Transverse colon (tissue), 4 donors: ENCODE measurements at regions not wholly inside any gene's neighbourhood (a gene's known extent, or its start where the extent isn't known, plus 50 kb on each side); places are given as distances from the start of the nearest gene placed in this dataset.

Experiments
- DNase-seq: peaks from one replicate; pipeline ENCODE4 v3.0.0-alpha.2; 2019
- H3K27ac ChIP-seq, 4 donors: fragments of 200-600 bp; sonication (generic); 2 replicates each; pipeline ENCODE4 v1.5.1; 2016 to 2018; ENCODE audit warnings: inconsistent platforms in 4 of 4
- H3K27me3 ChIP-seq: fragments of 200-600 bp; sonication (generic); 2 replicates; pipeline ENCODE4 v1.5.1; 2017; ENCODE audit warnings: inconsistent platforms
- H3K36me3 ChIP-seq, 4 donors: fragments of 200-600 bp; sonication (generic); 2 replicates each; pipeline ENCODE4 v1.5.1; 2017 to 2019; ENCODE audit warnings: inconsistent platforms in 4 of 4
- H3K4me1 ChIP-seq, 4 donors: fragments of 200-600 bp; sonication (generic); 2 replicates each; pipeline ENCODE4 v1.5.1; 2017 to 2020; ENCODE audit warnings: inconsistent platforms in 4 of 4
- H3K4me3 ChIP-seq, 4 donors: fragments of 200-600 bp; sonication (generic); 1 replicate in 1 of 4; 2 replicates in 3 of 4; pipeline versions ENCODE4 v1.5.1 to v1.6.1; 2017 to 2019; ENCODE audit warnings: inconsistent platforms in 4 of 4
- H3K9me3 ChIP-seq, 2 donors: fragments of 200-600 bp; sonication (generic); 2 replicates each; pipeline ENCODE4 v1.5.1; 2017 to 2019; ENCODE audit warnings: inconsistent platforms in 2 of 2
- CTCF ChIP-seq, 5 experiments: fragments of 200-600 bp in 3 of 5; fragments of 450-650 bp in 2 of 5; sonication (generic) in 3 of 5; IDR thresholded peaks; 1 replicate in 2 of 5; 2 replicates in 3 of 5; pipeline ENCODE4 v1.5.1; 2016 to 2017; ENCODE audit warnings: antibody characterized with exemption in 5 of 5, inconsistent platforms in 3 of 5, mild to moderate bottlenecking in 2 of 5, moderate library complexity in 1 of 5
- EP300 ChIP-seq: sonication (generic); formaldehyde crosslinking; IDR thresholded peaks from one replicate; pipeline ENCODE4 v1.6.1; 2017; ENCODE audit warnings: antibody characterized with exemption, low read depth
- POLR2A ChIP-seq: fragments of 450-650 bp; IDR thresholded peaks from one replicate; pipeline ENCODE4 v1.6.1; 2016; ENCODE audit warnings: antibody characterized with exemption, mild to moderate bottlenecking, moderate library complexity
- POLR2AphosphoS5 ChIP-seq, 3 donors: sonication (generic); formaldehyde crosslinking; IDR thresholded peaks; one replicate each; pipeline ENCODE4 v1.6.1; 2016; ENCODE audit warnings: antibody characterized with exemption in 3 of 3
- WGBS, 2 donors: methylation state at CpG; one replicate each; pipeline ENCODE4 v1.1.5; 2018; ENCODE audit warnings: low coverage in 1 of 2; 5-methylcytosine and 5-hydroxymethylcytosine counted together
- in situ Hi-C, 4 donors: fragments of 200-750 bp; cut with MboI; loops; one replicate each; pipeline versions ENCODE4 v1.15.0 to v1.15.1; 2017; ENCODE audit warnings: low sequenced_read_pairs in 3 of 4, low pct_ligation_motif_present in 1 of 4, low pct_unique_long_range_greater_than_20kb in 1 of 4
- intact Hi-C: fragments of 100-400 bp; cut with DNase I; formaldehyde crosslinking; loops from one replicate; pipeline ENCODE4 v1.15.1; 2023; ENCODE audit warnings: low total_unique reads

- H3K27ac ChIP-seq = peak overlapping the region in 3 of 4 donors; percentile 12 to 79 (median 37)
- no peak overlapping the region for H3K4me3 ChIP-seq
- peaks cover 0 to 4% (median 0%) of the 10 kb centered on the region in 4 donors for H3K4me1 ChIP-seq
- no peak for DNase-seq
- no peak for TF ChIP-seq EP300
- no peak for TF ChIP-seq CTCF (IDR thresholded peaks at IDR 0.05)
- TF ChIP-seq POLR2A = no peak
- TF ChIP-seq POLR2AphosphoS5 (IDR thresholded peaks at IDR 0.05) = no peak
- no peaks in the 10 kb centered on the region for H3K36me3 ChIP-seq
- H3K9me3 ChIP-seq = no peaks in the 10 kb centered on the region
- H3K27me3 ChIP-seq = no peaks in the 10 kb centered on the region
- 72 to 83% methylated on average over 4 of the region's 4 CpGs for WGBS, 2 donors
- in situ Hi-C loops (no loop called here), intact Hi-C loops (no loop called here)
Measured at GRCh38 chr2:221778025-221778424, 205.9 kb upstream of the EPHA4 start.

DNA sequence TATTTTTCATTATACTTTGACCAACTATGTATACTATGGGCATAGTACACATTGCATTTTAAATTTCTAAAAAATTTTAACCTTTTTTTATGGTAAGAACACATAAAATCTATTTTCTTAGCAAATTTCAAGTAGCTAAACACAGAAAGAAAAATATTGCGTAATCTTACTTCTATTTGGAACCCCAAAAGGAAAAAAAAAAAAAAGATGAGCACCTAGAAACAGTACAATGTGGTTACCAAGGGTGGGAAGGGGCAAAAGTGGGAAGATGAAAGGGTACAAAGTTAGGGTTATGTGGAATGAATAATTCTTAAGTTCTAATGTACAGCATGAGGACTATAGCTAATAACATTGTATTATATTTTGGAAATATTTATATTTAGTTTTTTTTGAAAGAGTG, 205.0 kb upstream of the EPHA4 start:
- in situ Hi-C loops (no loop called here), intact Hi-C loops (no loop called here)
- no peaks in the 10 kb centered on the region for H3K36me3 ChIP-seq
- no peaks in the 10 kb centered on the region for H3K27me3 ChIP-seq
- H3K27ac ChIP-seq = no peak overlapping the region
- no peak for DNase-seq
- H3K9me3 ChIP-seq = no peaks in the 10 kb centered on the region
- H3K4me1 ChIP-seq = peaks cover 0 to 4% (median 0%) of the 10 kb centered on the region in 4 donors
- no peak overlapping the region for H3K4me3 ChIP-seq
- WGBS, 2 donors = 83 to 89% methylated on average over 1 of the region's 1 CpG
- TF ChIP-seq CTCF (IDR thresholded peaks at IDR 0.05) (no peak), POLR2AphosphoS5 (IDR thresholded peaks at IDR 0.05) (no peak), EP300 (no peak), POLR2A (no peak)

DNA sequence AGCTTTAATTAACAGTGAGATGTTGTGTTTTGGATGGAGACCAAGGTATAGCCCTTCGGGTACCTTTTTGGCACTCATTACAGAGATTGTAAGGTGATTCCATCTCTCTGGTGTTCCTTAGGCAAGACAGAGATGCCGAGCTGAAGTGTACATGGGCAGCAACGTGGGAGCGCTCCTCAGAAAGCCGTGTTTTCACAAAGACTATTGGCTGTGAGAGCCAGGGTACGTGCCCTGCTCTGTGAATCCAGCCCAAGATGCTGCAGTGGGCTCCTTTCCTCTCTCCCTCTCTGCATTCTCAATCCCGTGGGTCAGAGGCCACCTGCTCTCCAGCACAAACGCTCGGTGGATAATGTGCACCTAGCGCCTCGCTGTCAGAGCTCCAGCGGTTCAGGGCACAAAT, 203.0 kb upstream of the EPHA4 start:
- Histone ChIP-seq H3K4me1 (peaks cover 0 to 3% (median 0%) of the 10 kb centered on the region in 4 donors), H3K27me3 (no peaks in the 10 kb centered on the region), H3K27ac (no peak overlapping the region), H3K9me3 (no peaks in the 10 kb centered on the region), H3K36me3 (no peaks in the 10 kb centered on the region), H3K4me3 (no peak overlapping the region)
- 77 to 100% methylated on average over 3 to 12 of the region's 12 CpGs for WGBS, 2 donors
- DNase-seq = no peak
- intact Hi-C loops = no loop called here
- in situ Hi-C loops = no loop called here
- no peak for TF ChIP-seq POLR2A
- TF ChIP-seq EP300 = no peak
- TF ChIP-seq CTCF (IDR thresholded peaks at IDR 0.05) = no peak
- TF ChIP-seq POLR2AphosphoS5 (IDR thresholded peaks at IDR 0.05) = no peak

DNA sequence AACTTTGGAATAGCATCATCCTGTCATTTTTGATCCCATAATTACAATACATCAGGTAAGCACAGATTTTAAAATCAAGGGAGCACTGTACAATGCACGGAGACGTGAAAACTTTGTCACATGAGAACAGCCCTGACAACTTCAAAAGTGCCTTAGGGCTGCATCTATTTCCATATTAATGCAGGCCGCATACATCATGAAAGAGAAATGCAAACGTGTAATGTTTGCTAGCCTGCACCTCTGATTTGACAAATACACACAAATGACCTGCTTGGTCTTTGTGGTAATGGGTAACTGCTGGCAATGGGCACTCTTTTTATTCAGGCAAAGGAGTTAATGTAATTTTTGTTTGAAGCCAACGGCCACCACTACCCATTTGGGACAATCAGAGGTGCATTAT, 202.0 kb upstream of the EPHA4 start:
- no peak for DNase-seq
- Histone ChIP-seq H3K4me3 (no peak overlapping the region), H3K27me3 (no peaks in the 10 kb centered on the region), H3K27ac (no peak overlapping the region), H3K4me1 (no peaks in the 10 kb centered on the region), H3K36me3 (no peaks in the 10 kb centered on the region), H3K9me3 (no peaks in the 10 kb centered on the region)
- WGBS, 2 donors = 81 to 85% methylated on average over 5 of the region's 5 CpGs
- in situ Hi-C loops = no loop called here
- no peak for TF ChIP-seq POLR2A
- intact Hi-C loops = no loop called here

- Histone ChIP-seq H3K27ac (no peak overlapping the region), H3K27me3 (no peaks in the 10 kb centered on the region), H3K36me3 (no peaks in the 10 kb centered on the region), H3K4me3 (no peak overlapping the region), H3K4me1 (no peaks in the 10 kb centered on the region), H3K9me3 (no peaks in the 10 kb centered on the region)
- TF ChIP-seq POLR2A = no peak
- no peak for TF ChIP-seq POLR2AphosphoS5 (IDR thresholded peaks at IDR 0.05)
- TF ChIP-seq EP300 = no peak
- no peak for TF ChIP-seq CTCF (IDR thresholded peaks at IDR 0.05)
- WGBS, 2 donors = 77 to 95% methylated on average over 1 of the region's 1 CpG
- in situ Hi-C loops (no loop called here), intact Hi-C loops (no loop called here)
- DNase-seq = no peak
Measured at GRCh38 chr2:221771297-221771696, 199.2 kb upstream of the EPHA4 start.
